Transverse colon (tissue), 4 donors: ENCODE measurements at regions not wholly inside any gene's neighbourhood (a gene's known extent, or its start where the extent isn't known, plus 50 kb on each side); places are given as distances from the start of the nearest gene placed in this dataset.

Experiments
- EP300 ChIP-seq: sonication (generic); formaldehyde crosslinking; IDR thresholded peaks from one replicate; pipeline ENCODE4 v1.6.1; 2017; ENCODE audit warnings: antibody characterized with exemption, low read depth
- POLR2A ChIP-seq: fragments of 450-650 bp; IDR thresholded peaks from one replicate; pipeline ENCODE4 v1.6.1; 2016; ENCODE audit warnings: antibody characterized with exemption, mild to moderate bottlenecking, moderate library complexity
- POLR2AphosphoS5 ChIP-seq, 3 donors: sonication (generic); formaldehyde crosslinking; IDR thresholded peaks; one replicate each; pipeline ENCODE4 v1.6.1; 2016; ENCODE audit warnings: antibody characterized with exemption in 3 of 3
- TF ChIP-seq, protein P1 (sequence below), 5 experiments: fragments of 200-600 bp in 3 of 5; fragments of 450-650 bp in 2 of 5; sonication (generic) in 3 of 5; IDR thresholded peaks; 1 replicate in 2 of 5; 2 replicates in 3 of 5; pipeline ENCODE4 v1.5.1; 2016 to 2017; ENCODE audit warnings: antibody characterized with exemption in 5 of 5, inconsistent platforms in 3 of 5, mild to moderate bottlenecking in 2 of 5, moderate library complexity in 1 of 5

DNA sequence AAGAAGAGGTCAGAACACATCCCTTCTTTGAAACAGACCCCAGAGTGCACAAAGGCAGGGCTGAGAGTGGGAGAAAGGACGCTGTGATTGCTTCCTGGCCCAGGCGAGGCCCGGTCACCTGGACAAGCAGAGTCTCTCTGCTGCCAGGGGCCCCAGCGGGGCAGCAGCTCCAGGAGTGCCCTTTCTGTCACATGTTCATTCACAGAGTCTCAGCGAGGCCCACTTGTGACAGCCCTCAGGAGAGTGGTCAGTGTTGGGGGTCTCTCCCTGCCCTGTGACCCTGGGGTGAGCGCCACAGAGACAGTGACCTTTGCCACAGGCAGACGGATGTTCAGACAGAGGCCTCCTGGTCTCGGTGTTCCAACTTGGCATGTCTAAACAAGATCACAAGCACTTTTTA, 130.2 kb upstream of the IRX4 start:
- TF ChIP-seq POLR2A (no peak), EP300 (no peak), POLR2AphosphoS5 (IDR thresholded peaks at IDR 0.05) (no peak)
- TF ChIP-seq, protein P1, sequence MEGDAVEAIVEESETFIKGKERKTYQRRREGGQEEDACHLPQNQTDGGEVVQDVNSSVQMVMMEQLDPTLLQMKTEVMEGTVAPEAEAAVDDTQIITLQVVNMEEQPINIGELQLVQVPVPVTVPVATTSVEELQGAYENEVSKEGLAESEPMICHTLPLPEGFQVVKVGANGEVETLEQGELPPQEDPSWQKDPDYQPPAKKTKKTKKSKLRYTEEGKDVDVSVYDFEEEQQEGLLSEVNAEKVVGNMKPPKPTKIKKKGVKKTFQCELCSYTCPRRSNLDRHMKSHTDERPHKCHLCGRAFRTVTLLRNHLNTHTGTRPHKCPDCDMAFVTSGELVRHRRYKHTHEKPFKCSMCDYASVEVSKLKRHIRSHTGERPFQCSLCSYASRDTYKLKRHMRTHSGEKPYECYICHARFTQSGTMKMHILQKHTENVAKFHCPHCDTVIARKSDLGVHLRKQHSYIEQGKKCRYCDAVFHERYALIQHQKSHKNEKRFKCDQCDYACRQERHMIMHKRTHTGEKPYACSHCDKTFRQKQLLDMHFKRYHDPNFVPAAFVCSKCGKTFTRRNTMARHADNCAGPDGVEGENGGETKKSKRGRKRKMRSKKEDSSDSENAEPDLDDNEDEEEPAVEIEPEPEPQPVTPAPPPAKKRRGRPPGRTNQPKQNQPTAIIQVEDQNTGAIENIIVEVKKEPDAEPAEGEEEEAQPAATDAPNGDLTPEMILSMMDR (IDR thresholded peaks at IDR 0.05): no peak
